ENCODE measurements at regions not wholly inside any gene's neighbourhood (a gene's known extent, or its start where the extent isn't known, plus 50 kb on each side); places are given as distances from the start of the nearest gene placed in this dataset.

- Histone ChIP-seq H3K36me3 (ENCODE audit: control insufficient read depth, insufficient read depth, low read length) (no peaks in the 10 kb centered on the region), H3K27me3 (replicated peaks; ENCODE audit: control insufficient read depth, insufficient read depth, low read length) (no peaks in the 10 kb centered on the region), H3K4me3 (replicated peaks; ENCODE audit: low read depth, low read length) (no peak overlapping the region)
- TF ChIP-seq CTCF (IDR thresholded peaks at IDR 0.05; ENCODE audit: insufficient read depth, low read length, poor library complexity, severe bottlenecking) = no peak
- DNase-seq (ENCODE audit: extremely low read depth, insufficient read length) = no peak
These were observed 80.8 kb upstream of the SLC2A1 start for GRCh38 chr1:43039228-43040055.

- Histone ChIP-seq H3K27me3 (replicated peaks; ENCODE audit: control insufficient read depth, insufficient read depth, low read length) (no peaks in the 10 kb centered on the region), H3K4me3 (replicated peaks; ENCODE audit: low read depth, low read length) (no peak overlapping the region), H3K36me3 (ENCODE audit: control insufficient read depth, insufficient read depth, low read length) (no peaks in the 10 kb centered on the region)
- no peak for DNase-seq (ENCODE audit: extremely low read depth, insufficient read length)
- TF ChIP-seq CTCF (IDR thresholded peaks at IDR 0.05; ENCODE audit: insufficient read depth, low read length, poor library complexity, severe bottlenecking) = no peak
These were observed 79.7 kb upstream of the SLC2A1 start for GRCh38 chr1:43038232-43038935.

GRCh38 chr1:43037466-43037865 is 78.8 kb upstream of the SLC2A1 start:
- no peak for DNase-seq (ENCODE audit: extremely low read depth, insufficient read length)
- no peak for TF ChIP-seq CTCF (IDR thresholded peaks at IDR 0.05; ENCODE audit: insufficient read depth, low read length, poor library complexity, severe bottlenecking)
- no peaks in the 10 kb centered on the region for H3K27me3 ChIP-seq (replicated peaks; ENCODE audit: control insufficient read depth, insufficient read depth, low read length)
- H3K36me3 ChIP-seq (ENCODE audit: control insufficient read depth, insufficient read depth, low read length) = no peaks in the 10 kb centered on the region
- H3K4me3 ChIP-seq (replicated peaks; ENCODE audit: low read depth, low read length) = no peak overlapping the region

- TF ChIP-seq CTCF (IDR thresholded peaks at IDR 0.05; ENCODE audit: insufficient read depth, low read length, poor library complexity, severe bottlenecking) = no peak
- DNase-seq (ENCODE audit: extremely low read depth, insufficient read length) = no peak
- no peaks in the 10 kb centered on the region for H3K27me3 ChIP-seq (replicated peaks; ENCODE audit: control insufficient read depth, insufficient read depth, low read length)
- H3K4me3 ChIP-seq (replicated peaks; ENCODE audit: low read depth, low read length) = no peak overlapping the region
- H3K36me3 ChIP-seq (ENCODE audit: control insufficient read depth, insufficient read depth, low read length) = no peaks in the 10 kb centered on the region
These were observed 78.3 kb upstream of the SLC2A1 start for GRCh38 chr1:43036932-43037331.

- Histone ChIP-seq H3K4me3 (replicated peaks; ENCODE audit: low read depth, low read length) (no peak overlapping the region), H3K36me3 (ENCODE audit: control insufficient read depth, insufficient read depth, low read length) (no peaks in the 10 kb centered on the region), H3K27me3 (replicated peaks; ENCODE audit: control insufficient read depth, insufficient read depth, low read length) (no peaks in the 10 kb centered on the region)
- DNase-seq (ENCODE audit: extremely low read depth, insufficient read length) = no peak
- TF ChIP-seq CTCF (IDR thresholded peaks at IDR 0.05; ENCODE audit: insufficient read depth, low read length, poor library complexity, severe bottlenecking) = no peak
These were observed 77.4 kb upstream of the SLC2A1 start for GRCh38 chr1:43035821-43036741.

Measured in GM06990 (cell line).